ENCODE measurements at regions not wholly inside any gene's neighbourhood (a gene's known extent, or its start where the extent isn't known, plus 50 kb on each side); places are given as distances from the start of the nearest gene placed in this dataset.

DNA sequence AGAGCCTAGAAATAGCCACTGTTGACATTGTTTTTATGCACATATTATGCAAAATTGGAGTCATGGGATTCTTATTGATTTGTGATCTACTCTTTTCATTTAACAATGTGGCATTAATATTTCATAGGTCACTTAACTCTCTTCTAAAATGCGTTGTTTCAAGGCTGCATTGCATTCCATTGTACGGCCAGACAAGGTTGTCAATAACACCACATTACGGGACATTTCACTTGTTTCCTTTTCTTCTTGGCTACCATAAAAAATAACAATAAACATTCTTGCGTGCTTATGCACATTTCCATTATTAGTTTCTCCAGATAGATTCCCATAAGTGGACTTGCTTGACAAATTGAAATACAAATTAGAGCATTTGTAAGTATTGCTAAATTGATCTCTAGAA is 120.8 kb upstream of the TMCC3 start:
- Histone ChIP-seq H3K9ac (ENCODE audit: low read depth in 1 of 2, low read length in 2 of 2) (no peak overlapping the region), H3K4me1 (ENCODE audit: control insufficient read depth in 2 of 2, insufficient read depth in 2 of 2, low read length in 2 of 2) (peaks cover 13 to 26% of the 10 kb centered on the region in 2 donors), H3K4me3 (ENCODE audit: low read length in 2 of 2) (no peak overlapping the region), H3K9me3 (ENCODE audit: control insufficient read depth in 2 of 2, low read length in 2 of 2) (peaks cover 0 to 2% of the 10 kb centered on the region in 2 donors), H3K36me3 (ENCODE audit: control insufficient read depth in 2 of 2, insufficient read depth in 2 of 2, low read length in 2 of 2) (no peaks in the 10 kb centered on the region), H3K27me3 (ENCODE audit: control insufficient read depth in 2 of 2, insufficient read depth in 2 of 2, low read length in 2 of 2) (no peaks in the 10 kb centered on the region), H3K27ac (ENCODE audit: low read depth in 2 of 2, low read length in 2 of 2) (no peak overlapping the region)

DNA sequence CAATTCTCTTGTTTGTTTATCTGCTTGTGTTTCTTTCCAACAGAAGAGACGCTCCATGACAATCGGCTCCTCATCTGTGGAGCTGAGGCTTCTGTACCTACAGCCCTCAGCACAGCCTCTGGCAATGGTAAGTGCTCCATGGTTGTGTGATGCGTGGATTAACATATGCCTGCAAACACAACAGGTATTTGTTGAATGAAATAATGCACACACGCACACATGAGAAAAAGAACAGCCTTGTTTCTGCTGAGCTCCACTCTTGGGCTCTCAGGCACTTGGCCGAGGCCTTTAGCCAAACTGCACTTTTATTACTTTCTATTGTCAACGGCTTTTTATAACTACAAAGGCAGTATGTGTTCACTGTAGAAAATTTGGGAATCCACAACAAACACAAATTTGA is 120.4 kb upstream of the TMCC3 start:
- Histone ChIP-seq H3K27ac (ENCODE audit: low read depth in 2 of 2, low read length in 2 of 2) (peak overlapping the region; percentile 11 to 48), H3K9ac (ENCODE audit: low read depth in 1 of 2, low read length in 2 of 2) (no peak overlapping the region)

DNA sequence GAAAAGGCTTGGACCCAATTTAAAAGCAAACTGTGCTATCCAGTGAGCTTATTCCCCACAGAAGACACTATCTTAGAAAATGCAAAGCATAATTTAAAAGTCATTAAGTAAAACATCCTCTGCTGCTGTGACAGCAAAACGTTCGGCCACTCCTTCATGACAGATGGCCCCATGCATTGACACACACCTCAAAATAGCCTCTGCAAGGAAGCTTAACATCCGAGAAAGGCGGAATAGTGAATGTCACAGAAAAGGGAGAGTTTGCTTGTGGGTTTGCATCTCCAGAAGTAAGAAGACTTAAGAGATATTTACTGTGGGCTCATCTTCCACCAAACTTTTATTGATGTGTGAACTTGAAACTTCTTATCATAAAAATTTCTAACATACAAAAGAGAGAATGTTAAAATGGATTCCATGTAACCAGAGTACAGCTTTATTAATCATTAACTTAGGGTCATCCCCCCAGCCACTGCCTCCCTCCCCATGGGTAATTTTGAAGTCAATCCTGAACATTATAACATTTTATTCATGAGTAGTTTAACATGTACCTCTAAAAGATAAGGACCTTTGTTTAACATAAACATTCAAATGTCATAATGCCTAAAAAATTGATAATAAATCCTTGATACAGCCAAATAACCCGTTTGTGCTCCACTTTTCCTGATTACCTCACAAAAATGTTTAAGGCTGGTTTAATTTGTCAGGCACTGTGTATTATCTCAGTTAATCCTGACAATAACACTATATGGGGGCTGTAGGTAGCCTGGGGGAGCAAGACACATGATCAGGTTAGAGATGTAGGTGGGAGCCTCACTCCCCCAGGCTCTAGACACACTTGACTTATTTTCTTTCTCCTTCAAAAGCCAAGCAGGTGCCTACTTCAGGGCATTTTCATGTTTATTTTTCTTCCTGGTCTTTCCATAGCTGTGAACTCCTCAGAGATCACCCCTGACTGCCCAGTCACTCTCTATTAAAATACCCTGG is 119.7 kb upstream of the TMCC3 start:
- Histone ChIP-seq H3K4me3 (ENCODE audit: low read length in 2 of 2) (no peak overlapping the region), H3K9ac (ENCODE audit: low read depth in 1 of 2, low read length in 2 of 2) (no peak overlapping the region), H3K9me3 (ENCODE audit: control insufficient read depth in 2 of 2, low read length in 2 of 2) (peaks cover 0 to 2% of the 10 kb centered on the region in 2 donors), H3K27ac (ENCODE audit: low read depth in 2 of 2, low read length in 2 of 2) (peak overlapping the region; percentile 17 to 64), H3K27me3 (ENCODE audit: control insufficient read depth in 2 of 2, insufficient read depth in 2 of 2, low read length in 2 of 2) (no peaks in the 10 kb centered on the region), H3K4me1 (ENCODE audit: control insufficient read depth in 2 of 2, insufficient read depth in 2 of 2, low read length in 2 of 2) (peaks cover 13 to 26% of the 10 kb centered on the region in 2 donors), H3K36me3 (ENCODE audit: control insufficient read depth in 2 of 2, insufficient read depth in 2 of 2, low read length in 2 of 2) (no peaks in the 10 kb centered on the region)

More for the DNA sequence above, 120.4 kb upstream of the TMCC3 start:
- no peaks in the 10 kb centered on the region for H3K36me3 ChIP-seq (ENCODE audit: control insufficient read depth in 2 of 2, insufficient read depth in 2 of 2, low read length in 2 of 2)
- H3K27me3 ChIP-seq (ENCODE audit: control insufficient read depth in 2 of 2, insufficient read depth in 2 of 2, low read length in 2 of 2): no peaks in the 10 kb centered on the region
- no peak overlapping the region for H3K4me3 ChIP-seq (ENCODE audit: low read length in 2 of 2)
- H3K4me1 ChIP-seq (ENCODE audit: control insufficient read depth in 2 of 2, insufficient read depth in 2 of 2, low read length in 2 of 2): peaks cover 13 to 26% of the 10 kb centered on the region in 2 donors
- peaks cover 0 to 2% of the 10 kb centered on the region in 2 donors for H3K9me3 ChIP-seq (ENCODE audit: control insufficient read depth in 2 of 2, low read length in 2 of 2)

DNA sequence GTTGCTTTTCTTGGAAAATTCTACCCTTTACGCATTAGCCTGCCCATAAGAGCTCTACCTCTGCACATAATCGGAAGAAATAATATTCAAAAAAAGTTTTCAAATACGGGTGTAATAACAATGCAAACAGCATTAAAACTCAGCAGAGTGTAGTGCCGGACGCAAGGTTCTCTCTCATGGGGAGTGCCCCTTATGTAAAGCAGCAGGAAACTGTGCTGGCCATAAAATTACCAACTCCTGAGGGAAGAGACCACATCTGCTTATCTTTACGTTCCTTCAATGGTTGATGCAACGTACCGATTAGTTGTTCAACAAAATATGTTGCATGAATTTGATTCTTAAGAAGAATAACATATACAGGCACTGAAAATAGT is 118.7 kb upstream of the TMCC3 start:
- H3K9ac ChIP-seq (ENCODE audit: low read depth in 1 of 2, low read length in 2 of 2): peak overlapping the region in 1 of 2 donors; percentile 10
- H3K27me3 ChIP-seq (ENCODE audit: control insufficient read depth in 2 of 2, insufficient read depth in 2 of 2, low read length in 2 of 2): no peaks in the 10 kb centered on the region
- H3K4me3 ChIP-seq (ENCODE audit: low read length in 2 of 2): peak overlapping the region; percentile 22 to 46
- no peaks in the 10 kb centered on the region for H3K36me3 ChIP-seq (ENCODE audit: control insufficient read depth in 2 of 2, insufficient read depth in 2 of 2, low read length in 2 of 2)
- peaks cover 0 to 2% of the 10 kb centered on the region in 2 donors for H3K9me3 ChIP-seq (ENCODE audit: control insufficient read depth in 2 of 2, low read length in 2 of 2)
- H3K27ac ChIP-seq (ENCODE audit: low read depth in 2 of 2, low read length in 2 of 2): peak overlapping the region; percentile 17 to 64
- H3K4me1 ChIP-seq (ENCODE audit: control insufficient read depth in 2 of 2, insufficient read depth in 2 of 2, low read length in 2 of 2): peaks cover 13 to 26% of the 10 kb centered on the region in 2 donors

DNA sequence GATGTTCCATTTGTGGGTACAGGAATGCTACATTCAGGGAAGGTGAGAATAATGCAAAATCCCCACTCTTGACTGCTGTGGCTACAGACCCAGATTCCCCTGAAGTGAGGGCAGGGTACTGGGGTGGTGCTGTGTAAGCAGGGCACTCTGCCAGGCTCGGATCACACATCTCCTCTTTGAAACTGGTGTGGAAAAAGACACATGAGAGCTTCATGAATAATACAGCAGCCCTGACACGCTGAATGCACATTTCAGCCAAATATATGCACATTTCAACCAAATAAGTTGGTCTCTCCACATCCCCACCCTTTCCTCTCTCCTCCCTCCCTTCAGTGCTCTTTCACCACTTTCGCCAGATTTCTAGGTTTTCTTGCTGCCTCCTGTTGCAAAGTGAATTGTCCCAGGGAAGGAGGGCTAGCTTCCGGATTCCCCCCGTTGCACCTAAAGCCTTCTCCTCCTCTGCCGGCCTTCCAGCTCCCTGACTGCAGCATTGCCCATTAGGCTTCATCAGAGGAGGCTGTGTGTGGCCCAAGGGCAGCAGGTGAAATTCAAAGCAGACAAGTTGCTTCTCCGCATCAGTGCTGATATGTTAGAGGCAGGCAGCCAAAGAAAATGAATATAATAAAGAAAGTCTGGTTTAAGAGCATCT is 118.2 kb upstream of the TMCC3 start:
- Histone ChIP-seq H3K4me3 (ENCODE audit: low read length in 2 of 2) (peak overlapping the region; percentile 22 to 46), H3K9me3 (ENCODE audit: control insufficient read depth in 2 of 2, low read length in 2 of 2) (no peaks in the 10 kb centered on the region), H3K4me1 (ENCODE audit: control insufficient read depth in 2 of 2, insufficient read depth in 2 of 2, low read length in 2 of 2) (peaks cover 13 to 26% of the 10 kb centered on the region in 2 donors), H3K27ac (ENCODE audit: low read depth in 2 of 2, low read length in 2 of 2) (peak overlapping the region; percentile 17 to 64), H3K27me3 (ENCODE audit: control insufficient read depth in 2 of 2, insufficient read depth in 2 of 2, low read length in 2 of 2) (no peaks in the 10 kb centered on the region), H3K9ac (ENCODE audit: low read depth in 1 of 2, low read length in 2 of 2) (peak overlapping the region; percentile 5 to 10), H3K36me3 (ENCODE audit: control insufficient read depth in 2 of 2, insufficient read depth in 2 of 2, low read length in 2 of 2) (no peaks in the 10 kb centered on the region)

DNA sequence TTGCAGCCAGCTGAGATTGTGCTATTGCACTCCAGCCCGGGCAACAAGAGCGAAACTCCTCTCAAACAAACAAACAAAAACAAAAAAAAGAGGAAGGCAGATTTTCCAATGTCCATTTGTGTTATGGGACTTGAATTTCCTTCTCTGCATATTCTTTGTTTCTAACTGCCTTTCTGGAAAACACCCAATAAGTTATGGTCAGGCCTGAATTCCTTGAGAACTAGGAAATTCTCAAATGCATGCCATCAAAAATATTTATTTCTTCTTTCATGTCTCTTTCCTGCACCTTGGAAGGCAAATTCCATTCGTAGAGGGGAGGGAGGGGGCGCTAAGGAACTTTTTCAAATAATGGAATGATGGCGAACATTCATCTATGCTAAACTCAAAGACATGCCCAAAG is 117.6 kb upstream of the TMCC3 start:
- Histone ChIP-seq H3K27me3 (ENCODE audit: control insufficient read depth in 2 of 2, insufficient read depth in 2 of 2, low read length in 2 of 2) (no peaks in the 10 kb centered on the region), H3K27ac (ENCODE audit: low read depth in 2 of 2, low read length in 2 of 2) (no peak overlapping the region), H3K36me3 (ENCODE audit: control insufficient read depth in 2 of 2, insufficient read depth in 2 of 2, low read length in 2 of 2) (no peaks in the 10 kb centered on the region), H3K9ac (ENCODE audit: low read depth in 1 of 2, low read length in 2 of 2) (no peak overlapping the region), H3K4me3 (ENCODE audit: low read length in 2 of 2) (no peak overlapping the region), H3K4me1 (ENCODE audit: control insufficient read depth in 2 of 2, insufficient read depth in 2 of 2, low read length in 2 of 2) (peaks cover 13 to 26% of the 10 kb centered on the region in 2 donors), H3K9me3 (ENCODE audit: control insufficient read depth in 2 of 2, low read length in 2 of 2) (no peaks in the 10 kb centered on the region)

DNA sequence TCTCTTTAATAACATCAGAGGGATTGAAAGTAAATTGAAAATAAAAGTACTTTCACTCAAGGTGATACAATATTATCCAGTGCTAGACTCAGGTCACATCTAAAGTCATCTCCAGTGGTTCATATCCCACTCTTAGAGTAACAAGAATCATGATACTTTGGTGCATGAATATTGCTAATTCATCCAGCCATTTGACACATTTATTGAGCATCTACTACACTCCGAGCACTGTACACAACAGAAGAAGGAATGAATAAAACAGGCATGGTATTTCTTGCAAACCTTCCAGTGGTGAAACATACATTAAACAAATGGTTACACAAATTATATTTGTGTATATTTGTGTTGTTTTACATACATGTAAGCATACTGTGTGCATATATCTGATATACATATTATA is 116.0 kb upstream of the TMCC3 start:
- Histone ChIP-seq H3K27me3 (ENCODE audit: control insufficient read depth in 2 of 2, insufficient read depth in 2 of 2, low read length in 2 of 2) (no peaks in the 10 kb centered on the region), H3K9ac (ENCODE audit: low read depth in 1 of 2, low read length in 2 of 2) (no peak overlapping the region), H3K36me3 (ENCODE audit: control insufficient read depth in 2 of 2, insufficient read depth in 2 of 2, low read length in 2 of 2) (no peaks in the 10 kb centered on the region), H3K9me3 (ENCODE audit: control insufficient read depth in 2 of 2, low read length in 2 of 2) (no peaks in the 10 kb centered on the region), H3K4me3 (ENCODE audit: low read length in 2 of 2) (no peak overlapping the region), H3K4me1 (ENCODE audit: control insufficient read depth in 2 of 2, insufficient read depth in 2 of 2, low read length in 2 of 2) (peaks cover 19 to 31% of the 10 kb centered on the region in 2 donors), H3K27ac (ENCODE audit: low read depth in 2 of 2, low read length in 2 of 2) (no peak overlapping the region)

DNA sequence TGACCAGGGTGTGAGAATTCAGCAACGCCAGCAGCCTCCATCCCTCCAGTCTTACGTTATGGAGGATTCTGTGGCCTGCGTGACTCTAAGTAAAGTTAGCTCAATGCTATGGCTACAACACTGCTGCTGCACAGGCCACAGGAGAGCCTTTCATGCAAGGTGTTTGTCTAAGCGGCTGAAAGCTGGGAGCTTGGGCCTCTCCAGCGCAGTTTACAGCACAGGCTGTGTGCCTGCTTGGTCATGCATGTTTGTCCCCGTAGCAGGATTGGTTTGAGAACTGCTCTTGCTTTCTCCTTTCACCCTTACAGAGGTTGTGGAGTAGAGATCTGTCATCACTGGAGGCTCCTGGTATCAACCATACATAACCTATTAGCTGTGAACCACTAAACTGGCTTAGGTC is 113.1 kb upstream of the TMCC3 start:
- Histone ChIP-seq H3K4me3 (ENCODE audit: low read length in 2 of 2) (no peak overlapping the region), H3K9ac (ENCODE audit: low read depth in 1 of 2, low read length in 2 of 2) (no peak overlapping the region), H3K9me3 (ENCODE audit: control insufficient read depth in 2 of 2, low read length in 2 of 2) (no peaks in the 10 kb centered on the region), H3K36me3 (ENCODE audit: control insufficient read depth in 2 of 2, insufficient read depth in 2 of 2, low read length in 2 of 2) (no peaks in the 10 kb centered on the region), H3K27ac (ENCODE audit: low read depth in 2 of 2, low read length in 2 of 2) (no peak overlapping the region), H3K4me1 (ENCODE audit: control insufficient read depth in 2 of 2, insufficient read depth in 2 of 2, low read length in 2 of 2) (peaks cover 7 to 8% of the 10 kb centered on the region in 2 donors), H3K27me3 (ENCODE audit: control insufficient read depth in 2 of 2, insufficient read depth in 2 of 2, low read length in 2 of 2) (no peaks in the 10 kb centered on the region)

DNA sequence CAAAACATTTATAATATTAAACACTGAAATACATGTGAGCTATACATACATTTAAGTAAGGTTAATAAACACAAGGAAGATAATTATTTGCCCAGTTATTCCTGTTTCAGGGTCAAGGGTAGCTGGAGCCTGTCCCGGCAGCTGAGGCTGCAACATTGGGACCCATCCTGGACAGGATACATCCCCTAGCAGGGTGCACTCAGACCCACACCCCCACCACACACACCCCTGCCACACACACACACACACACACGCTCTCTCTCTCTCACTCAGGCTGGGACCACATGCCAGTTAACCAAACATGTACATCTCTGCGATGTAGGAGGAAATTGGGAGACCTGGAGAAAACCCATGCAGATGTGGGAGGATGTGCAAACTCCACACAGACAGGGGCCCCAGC is 112.6 kb upstream of the TMCC3 start:
- H3K4me3 ChIP-seq (ENCODE audit: low read length in 2 of 2): no peak overlapping the region
- H3K9me3 ChIP-seq (ENCODE audit: control insufficient read depth in 2 of 2, low read length in 2 of 2): no peaks in the 10 kb centered on the region
- H3K27ac ChIP-seq (ENCODE audit: low read depth in 2 of 2, low read length in 2 of 2): peak overlapping the region in 1 of 2 donors; percentile 37
- peaks cover 5 to 7% of the 10 kb centered on the region in 2 donors for H3K4me1 ChIP-seq (ENCODE audit: control insufficient read depth in 2 of 2, insufficient read depth in 2 of 2, low read length in 2 of 2)
- no peaks in the 10 kb centered on the region for H3K27me3 ChIP-seq (ENCODE audit: control insufficient read depth in 2 of 2, insufficient read depth in 2 of 2, low read length in 2 of 2)
- H3K36me3 ChIP-seq (ENCODE audit: control insufficient read depth in 2 of 2, insufficient read depth in 2 of 2, low read length in 2 of 2): no peaks in the 10 kb centered on the region
- no peak overlapping the region for H3K9ac ChIP-seq (ENCODE audit: low read depth in 1 of 2, low read length in 2 of 2)
